Gastroesophageal sphincter (tissue), 4 donors: ENCODE measurements at regions not wholly inside any gene's neighbourhood (a gene's known extent, or its start where the extent isn't known, plus 50 kb on each side); places are given as distances from the start of the nearest gene placed in this dataset.
"Not testable (repeated sequence)": the region's sequence is repeated elsewhere in the genome, so short reads cannot be mapped to it uniquely, and the experiment has no call there.

Source experiments
- ATAC-seq: fragments of 150-250 bp; one replicate; pipeline ENCODE4 v1.9.1; 2016; ENCODE audit warnings: mild to moderate bottlenecking, moderate library complexity
- H3K27ac ChIP-seq, 4 donors: fragments of 200-600 bp; sonication (generic) in 3 of 4; 1 replicate in 3 of 4; 2 replicates in 1 of 4; pipeline ENCODE4 v1.5.1; 2016 to 2019
- H3K27me3 ChIP-seq: fragments of 200-600 bp; sonication (generic); one replicate; pipeline ENCODE4 v1.5.1; 2019
- H3K36me3 ChIP-seq, 2 donors: fragments of 200-600 bp; sonication (generic); one replicate each; pipeline ENCODE4 v1.5.1; 2019; ENCODE audit warnings: control low read depth in 1 of 2
- H3K4me1 ChIP-seq, 3 donors: fragments of 200-600 bp; sonication (generic); 1 replicate in 2 of 3; 2 replicates in 1 of 3; pipeline ENCODE4 v1.5.1; 2016 to 2019; ENCODE audit warnings: control low read depth in 2 of 3
- H3K4me3 ChIP-seq, 2 donors: fragments of 200-600 bp; sonication (generic); one replicate each; pipeline ENCODE4 v1.5.1; 2019; ENCODE audit warnings: mild to moderate bottlenecking in 1 of 2, moderate library complexity in 1 of 2
- H3K9me3 ChIP-seq, 3 donors: fragments of 200-600 bp; sonication (generic); one replicate each; pipeline ENCODE4 v1.5.1; 2017 to 2019; ENCODE audit warnings: control low read depth in 2 of 3
- EP300 ChIP-seq: sonication (generic); formaldehyde crosslinking; IDR thresholded peaks from one replicate; pipeline ENCODE4 v1.6.1; 2017; ENCODE audit warnings: antibody characterized with exemption, mild to moderate bottlenecking
- POLR2A ChIP-seq, 2 donors: fragments of 450-650 bp; IDR thresholded peaks; one replicate each; pipeline ENCODE4 v1.6.1; 2017; ENCODE audit warnings: antibody characterized with exemption in 2 of 2, mild to moderate bottlenecking in 2 of 2, moderate library complexity in 1 of 2
- POLR2AphosphoS5 ChIP-seq: sonication (generic); formaldehyde crosslinking; IDR thresholded peaks from one replicate; pipeline ENCODE4 v1.6.1; 2017; ENCODE audit warnings: antibody characterized with exemption
- WGBS, 2 donors: methylation state at CpG; one replicate each; pipeline ENCODE4 v1.1.5; 2018; ENCODE audit warnings: low coverage in 1 of 2; 5-methylcytosine and 5-hydroxymethylcytosine counted together
- TF ChIP-seq, protein P1 (sequence below), 4 experiments: fragments of 200-600 bp in 2 of 4; fragments of 450-650 bp in 2 of 4; sonication (generic) in 1 of 4; IDR thresholded peaks; one replicate each; pipeline ENCODE4 v1.5.1; 2017 to 2019; ENCODE audit warnings: antibody characterized with exemption in 4 of 4, mild to moderate bottlenecking in 2 of 4, moderate library complexity in 2 of 4

GRCh38 chr17:77842528-77843147 lies 115.9 kb upstream of the TNRC6C start:
- ATAC-seq: no peak
- no peak overlapping the region for H3K27ac ChIP-seq
- no peak for TF ChIP-seq POLR2A (IDR thresholded peaks at IDR 0.05)
- TF ChIP-seq, protein P1, sequence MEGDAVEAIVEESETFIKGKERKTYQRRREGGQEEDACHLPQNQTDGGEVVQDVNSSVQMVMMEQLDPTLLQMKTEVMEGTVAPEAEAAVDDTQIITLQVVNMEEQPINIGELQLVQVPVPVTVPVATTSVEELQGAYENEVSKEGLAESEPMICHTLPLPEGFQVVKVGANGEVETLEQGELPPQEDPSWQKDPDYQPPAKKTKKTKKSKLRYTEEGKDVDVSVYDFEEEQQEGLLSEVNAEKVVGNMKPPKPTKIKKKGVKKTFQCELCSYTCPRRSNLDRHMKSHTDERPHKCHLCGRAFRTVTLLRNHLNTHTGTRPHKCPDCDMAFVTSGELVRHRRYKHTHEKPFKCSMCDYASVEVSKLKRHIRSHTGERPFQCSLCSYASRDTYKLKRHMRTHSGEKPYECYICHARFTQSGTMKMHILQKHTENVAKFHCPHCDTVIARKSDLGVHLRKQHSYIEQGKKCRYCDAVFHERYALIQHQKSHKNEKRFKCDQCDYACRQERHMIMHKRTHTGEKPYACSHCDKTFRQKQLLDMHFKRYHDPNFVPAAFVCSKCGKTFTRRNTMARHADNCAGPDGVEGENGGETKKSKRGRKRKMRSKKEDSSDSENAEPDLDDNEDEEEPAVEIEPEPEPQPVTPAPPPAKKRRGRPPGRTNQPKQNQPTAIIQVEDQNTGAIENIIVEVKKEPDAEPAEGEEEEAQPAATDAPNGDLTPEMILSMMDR (IDR thresholded peaks at IDR 0.05): no peak
- no peak for TF ChIP-seq EP300
- no peak for TF ChIP-seq POLR2AphosphoS5
- H3K36me3 ChIP-seq: no peaks in the 10 kb centered on the region
- no peaks in the 10 kb centered on the region for H3K27me3 ChIP-seq
- 62 to 78% methylated on average over 9 of the region's 10 CpGs for WGBS, 2 donors
- no peaks in the 10 kb centered on the region for H3K4me1 ChIP-seq
- H3K4me3 ChIP-seq: no peak overlapping the region
- H3K9me3 ChIP-seq: no peaks in the 10 kb centered on the region

DNA sequence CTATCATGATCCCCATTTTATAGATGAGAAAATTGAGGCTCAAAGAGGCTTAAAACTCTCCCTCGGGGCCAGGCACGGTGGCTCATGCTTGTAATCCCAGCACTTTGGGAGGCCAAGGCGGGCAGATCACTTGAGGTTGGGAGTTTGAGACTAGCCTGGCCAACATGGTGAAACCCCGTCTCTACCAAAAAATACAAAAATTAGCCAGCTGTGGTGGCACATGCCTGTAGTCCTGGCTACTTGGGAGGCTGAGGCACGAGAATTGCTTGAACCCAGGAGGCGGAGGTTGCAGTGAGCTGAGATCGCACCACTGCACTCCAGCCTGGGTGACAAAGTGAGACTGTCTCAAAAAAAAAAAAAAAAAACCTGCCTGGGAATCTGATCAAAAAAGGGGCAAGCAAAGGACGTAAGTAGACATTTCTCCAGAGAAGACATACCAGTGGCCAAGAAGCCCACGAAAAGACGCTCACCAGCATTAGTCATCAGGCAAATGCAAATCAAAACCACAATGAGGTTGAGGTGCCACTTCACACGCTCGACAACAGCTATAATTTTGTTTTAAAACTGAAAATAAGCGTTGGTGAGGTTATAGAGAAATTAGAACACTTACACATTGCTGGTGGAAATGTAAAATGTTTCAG lies 115.1 kb upstream of the TNRC6C start:
- not testable (repeated sequence) for H3K27me3 ChIP-seq, ATAC-seq, H3K27ac ChIP-seq, H3K4me3 ChIP-seq, H3K9me3 ChIP-seq, H3K4me1 ChIP-seq, H3K36me3 ChIP-seq
- WGBS, 2 donors: 76 to 77% methylated on average over 6 to 9 of the region's 13 CpGs

DNA sequence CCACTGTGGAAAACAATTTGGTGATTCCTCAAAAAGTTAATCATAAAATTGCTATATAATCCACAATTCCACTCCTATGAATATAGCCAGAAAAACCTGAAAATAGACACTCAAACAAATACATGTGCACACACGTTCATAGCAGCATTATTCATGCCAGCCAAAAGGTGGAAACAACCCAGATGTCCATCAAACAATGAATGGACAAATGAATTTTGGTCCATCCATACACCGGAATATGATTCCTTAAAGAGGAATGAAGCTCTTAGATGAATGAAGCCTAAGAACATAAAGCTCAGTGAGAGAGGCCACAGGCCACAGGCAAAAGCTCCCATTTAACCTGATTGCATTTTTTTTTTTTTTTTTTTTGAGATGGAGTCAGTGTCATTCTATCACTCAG lies 114.6 kb upstream of the TNRC6C start:
- Histone ChIP-seq H3K27ac (no peak overlapping the region), H3K36me3 (no peaks in the 10 kb centered on the region), H3K4me1 (no peaks in the 10 kb centered on the region), H3K27me3 (no peaks in the 10 kb centered on the region), H3K4me3 (no peak overlapping the region), H3K9me3 (no peaks in the 10 kb centered on the region)
- ATAC-seq: no peak
- TF ChIP-seq POLR2AphosphoS5 (no peak), POLR2A (IDR thresholded peaks at IDR 0.05) (no peak), EP300 (no peak)
- TF ChIP-seq, protein P1 (IDR thresholded peaks at IDR 0.05): no peak
- WGBS, 2 donors: 74% methylated on average over 2 of the region's 2 CpGs; no CpG with 5 or more reads in 1 of the 2 donors

DNA sequence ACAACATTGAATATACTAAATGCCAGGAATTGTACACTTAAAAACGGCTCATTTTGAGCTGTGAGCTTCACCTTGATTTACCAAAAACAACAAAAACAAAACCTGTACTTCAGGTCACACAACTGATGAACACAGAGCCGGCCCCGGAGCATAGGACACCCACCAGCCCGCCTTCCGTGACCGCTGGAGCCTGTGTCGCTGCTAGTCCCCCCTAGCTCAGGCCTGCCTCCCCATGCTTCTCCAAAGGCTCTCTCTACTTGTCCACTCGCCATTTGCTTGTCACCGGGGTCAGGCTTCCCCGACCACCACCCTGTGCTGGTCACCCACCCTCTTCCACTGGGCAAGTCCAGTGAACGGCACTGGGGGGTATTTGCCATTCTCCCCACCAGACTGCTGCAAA lies 113.8 kb upstream of the TNRC6C start:
- no peaks in the 10 kb centered on the region for H3K9me3 ChIP-seq
- H3K27me3 ChIP-seq: no peaks in the 10 kb centered on the region
- H3K27ac ChIP-seq: no peak overlapping the region
- no peak overlapping the region for H3K4me3 ChIP-seq
- ATAC-seq: no peak
- TF ChIP-seq, protein P1 (IDR thresholded peaks at IDR 0.05): no peak
- TF ChIP-seq EP300: no peak
- TF ChIP-seq POLR2A (IDR thresholded peaks at IDR 0.05): no peak
- TF ChIP-seq POLR2AphosphoS5: no peak
- WGBS, 2 donors: 94 to 100% methylated on average over 2 to 11 of the region's 11 CpGs
- no peaks in the 10 kb centered on the region for H3K4me1 ChIP-seq
- no peaks in the 10 kb centered on the region for H3K36me3 ChIP-seq

DNA sequence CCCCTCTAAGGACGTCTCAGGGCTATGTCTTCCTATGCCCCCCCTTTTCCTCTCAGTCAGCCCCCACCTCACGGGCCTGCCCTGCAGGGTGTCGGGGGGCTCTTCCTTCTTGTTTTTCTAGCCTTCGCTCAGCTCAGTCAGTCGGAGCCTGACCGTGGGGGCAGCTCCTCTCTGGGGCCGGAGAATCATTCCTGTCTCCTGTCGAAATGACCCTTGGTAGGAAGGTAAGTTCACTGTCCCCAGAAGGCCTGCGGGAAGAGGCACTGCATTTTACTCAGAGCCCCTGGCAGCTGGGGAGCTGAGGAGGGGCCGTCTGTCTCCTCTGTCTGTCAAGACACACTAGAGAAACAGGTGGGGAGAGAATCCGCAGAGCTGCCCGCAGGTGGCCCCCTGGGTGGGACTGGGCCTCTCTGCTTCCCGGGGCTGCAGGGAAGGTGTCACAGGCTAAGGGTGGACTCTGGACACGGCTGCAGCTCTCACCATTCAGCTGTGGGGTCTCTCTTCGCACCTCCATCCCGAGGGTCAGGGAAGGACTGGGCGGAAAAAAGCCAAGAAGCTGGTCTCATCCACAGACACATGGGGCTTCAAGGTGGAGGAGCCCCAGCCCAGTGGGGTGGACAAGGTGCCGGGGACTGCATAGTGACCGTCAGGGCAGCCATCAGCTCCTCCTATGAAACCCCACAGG lies 112.8 kb upstream of the TNRC6C start:
- no peaks in the 10 kb centered on the region for H3K36me3 ChIP-seq
- TF ChIP-seq, protein P1 (IDR thresholded peaks at IDR 0.05): no peak
- TF ChIP-seq POLR2AphosphoS5: no peak
- TF ChIP-seq POLR2A (IDR thresholded peaks at IDR 0.05): no peak
- no peak for TF ChIP-seq EP300
- H3K27ac ChIP-seq: no peak overlapping the region
- H3K9me3 ChIP-seq: no peaks in the 10 kb centered on the region
- no peak for ATAC-seq
- H3K27me3 ChIP-seq: no peaks in the 10 kb centered on the region
- no peaks in the 10 kb centered on the region for H3K4me1 ChIP-seq
- H3K4me3 ChIP-seq: no peak overlapping the region
- WGBS, 2 donors: 90 to 100% methylated on average over 1 to 2 of the region's 19 CpGs
